Activated naive CD4-positive, alpha-beta T cell treated with anti-CD3 and anti-CD28 coated beads, Interleukin-2, amount 10 ng/mL, durations not matched to agents 7 days and 5 days (primary cell): ENCODE measurements at regions not wholly inside any gene's neighbourhood (a gene's known extent, or its start where the extent isn't known, plus 50 kb on each side); places are given as distances from the start of the nearest gene placed in this dataset.
"Not testable (repeated sequence)": the region's sequence is repeated elsewhere in the genome, so short reads cannot be mapped to it uniquely, and the experiment has no call there.

Experiments
- CTCF ChIA-PET: fragments of 350-600 bp; sonication (Branson Sonifier 250); formaldehyde crosslinking; loops from one replicate; lab custom pipeline; 2021; ENCODE audit warnings: antibody characterized with exemption; lab: Charles Lee
- DNase-seq: peaks from one replicate; pipeline ENCODE4 v3.0.0-alpha.2; 2020
- H3K27ac Mint-ChIP-seq: one replicate; pipeline ENCODE4 v1.8.0; 2021; ENCODE audit warnings: mild to moderate bottlenecking, moderate library complexity, mixed read lengths
- H3K27me3 Mint-ChIP-seq: one replicate; pipeline ENCODE4 v1.8.0; 2021; ENCODE audit warnings: mild to moderate bottlenecking, mixed read lengths
- H3K36me3 Mint-ChIP-seq: one replicate; pipeline ENCODE4 v1.8.0; 2021; ENCODE audit warnings: mixed read lengths
- H3K4me1 Mint-ChIP-seq: one replicate; pipeline ENCODE4 v1.8.0; 2021; ENCODE audit warnings: mixed read lengths
- H3K4me3 Mint-ChIP-seq: one replicate; pipeline ENCODE4 v1.8.0; 2021; ENCODE audit warnings: mild to moderate bottlenecking, moderate library complexity, mixed read lengths
- H3K9me3 Mint-ChIP-seq: one replicate; pipeline ENCODE4 v1.8.0; 2021; ENCODE audit warnings: mixed read lengths

- DNase-seq: no peak
- H3K4me1 Mint-ChIP-seq: peaks cover 6% of the 10 kb centered on the region
- no peak overlapping the region for H3K27ac Mint-ChIP-seq
- no peaks in the 10 kb centered on the region for H3K9me3 Mint-ChIP-seq
- peaks cover 48% of the 10 kb centered on the region for H3K27me3 Mint-ChIP-seq
- no peak overlapping the region for H3K4me3 Mint-ChIP-seq
- H3K36me3 Mint-ChIP-seq: no peaks in the 10 kb centered on the region
- CTCF ChIA-PET: interaction anchor here (2.0 kb wide), 1 partner anchor 1873 kb away, joined by 5 read pairs; no protein-coding TSS in a partner anchor
Measured at GRCh38 chr15:22227411-22228100, 147.2 kb downstream of the OR4M2 start.

DNA sequence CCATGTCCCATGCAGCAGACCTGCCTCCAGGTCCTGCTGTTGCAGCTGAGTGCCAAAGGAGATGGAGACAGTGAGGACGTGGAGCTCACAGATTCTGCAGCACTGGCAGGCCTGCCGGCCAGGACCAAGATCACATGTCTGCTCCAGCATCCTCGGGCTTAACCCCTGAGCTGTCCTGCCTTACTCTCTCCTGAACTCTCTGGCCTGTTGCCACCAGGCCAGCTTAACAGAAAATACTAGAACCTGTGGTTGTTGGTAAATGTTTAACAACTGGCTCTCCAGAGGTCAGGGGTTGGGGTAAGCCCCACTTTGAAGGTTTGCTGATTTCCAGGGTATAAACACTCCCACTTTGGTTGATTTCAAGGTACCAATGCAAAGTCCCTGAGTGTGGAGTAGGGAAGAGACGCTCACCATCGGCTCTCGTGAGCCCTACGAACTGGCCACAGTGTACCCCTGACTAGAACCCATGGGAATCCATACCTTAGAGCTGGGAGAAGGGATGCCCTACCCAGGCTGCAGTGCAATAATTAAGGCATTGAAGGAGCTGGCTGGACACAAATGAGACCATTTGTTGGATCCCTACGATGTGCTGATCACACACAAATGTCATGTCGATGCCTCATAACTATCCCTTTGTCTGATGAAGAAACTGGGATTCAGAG, 147.9 kb downstream of the OR4M2 start:
- Mint-ChIP-seq H3K27ac (no peak overlapping the region), H3K4me1 (peaks cover under 1% of the 10 kb centered on the region), H3K36me3 (no peaks in the 10 kb centered on the region), H3K9me3 (no peaks in the 10 kb centered on the region), H3K4me3 (no peak overlapping the region), H3K27me3 (peaks cover 46% of the 10 kb centered on the region)
- CTCF ChIA-PET: interaction anchor here (2.0 kb wide), 1 partner anchor 1874 kb away, joined by 5 read pairs; no protein-coding TSS in a partner anchor
- no peak for DNase-seq

DNA sequence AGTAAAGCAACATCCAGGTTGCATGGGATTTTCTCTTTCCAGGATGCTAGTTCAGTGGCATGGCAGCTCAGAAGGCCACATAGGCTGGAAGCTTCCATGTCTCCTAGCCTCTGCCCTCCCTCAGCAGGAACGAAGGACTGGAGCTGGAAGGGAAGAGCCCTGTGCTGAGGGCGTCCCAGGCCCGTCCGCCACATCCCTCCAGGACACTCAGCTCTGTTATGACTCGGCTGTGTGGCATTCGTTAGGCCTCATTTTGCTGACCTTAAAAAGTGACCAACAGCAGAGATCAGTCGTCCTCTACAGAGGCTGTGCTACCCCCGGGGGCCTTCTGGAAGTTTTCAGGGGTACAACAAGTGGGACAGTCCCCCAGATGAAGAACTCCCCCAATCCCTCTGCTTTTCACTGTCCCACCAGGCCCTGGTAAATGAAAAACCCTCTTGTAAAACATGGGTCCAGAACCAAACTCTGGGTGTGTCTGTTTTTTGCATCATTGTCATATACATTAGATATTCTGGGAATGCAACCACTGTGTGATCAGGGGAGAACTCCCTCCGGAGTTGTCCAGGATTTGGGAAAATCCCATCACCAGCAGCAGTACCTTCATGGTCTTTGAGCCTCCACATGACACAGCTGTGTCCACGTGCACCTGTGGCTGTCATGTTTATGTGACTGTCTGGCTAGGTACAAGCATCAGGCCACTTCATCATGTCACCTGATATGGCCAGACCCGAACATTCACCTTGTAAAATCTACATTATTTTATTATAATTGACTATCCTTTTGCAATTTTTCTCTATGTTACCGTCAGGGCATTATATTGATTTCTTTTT, 149.9 kb downstream of the OR4M2 start:
- DNase-seq: no peak
- CTCF ChIA-PET: no interaction called here
- no peak overlapping the region for H3K27ac Mint-ChIP-seq
- H3K36me3 Mint-ChIP-seq: no peaks in the 10 kb centered on the region
- H3K9me3 Mint-ChIP-seq: peaks cover 1% of the 10 kb centered on the region
- H3K4me1 Mint-ChIP-seq: no peaks in the 10 kb centered on the region
- H3K4me3 Mint-ChIP-seq: no peak overlapping the region
- H3K27me3 Mint-ChIP-seq: peaks cover 33% of the 10 kb centered on the region

DNA sequence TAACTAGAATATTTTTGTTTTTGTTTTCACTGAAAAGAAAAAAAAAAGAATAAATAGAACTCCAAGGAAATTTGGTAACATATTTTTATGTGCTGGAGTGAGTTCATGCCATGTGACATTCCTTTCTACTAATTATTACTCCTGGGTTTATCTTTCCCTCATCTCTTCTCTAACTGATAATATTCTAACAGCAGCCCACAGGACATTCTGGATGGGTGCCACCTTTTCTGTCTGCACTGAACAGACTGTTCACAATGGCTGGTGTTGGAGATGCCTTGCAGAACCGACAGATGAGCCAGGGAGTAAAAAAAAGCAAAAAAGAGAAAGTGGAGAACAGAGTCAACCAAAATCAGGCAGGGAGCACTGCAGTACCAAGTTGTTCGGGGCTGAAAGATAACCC, 151.3 kb downstream of the OR4M2 start:
- DNase-seq: no peak
- Mint-ChIP-seq H3K4me3 (no peak overlapping the region), H3K4me1 (no peaks in the 10 kb centered on the region), H3K27ac (no peak overlapping the region), H3K36me3 (no peaks in the 10 kb centered on the region), H3K27me3 (peaks cover 27% of the 10 kb centered on the region), H3K9me3 (peaks cover 1% of the 10 kb centered on the region)
- CTCF ChIA-PET: no interaction called here

- DNase-seq: no peak
- Mint-ChIP-seq H3K27me3 (peaks cover 18% of the 10 kb centered on the region), H3K36me3 (no peaks in the 10 kb centered on the region), H3K9me3 (peaks cover 1% of the 10 kb centered on the region), H3K4me3 (no peak overlapping the region), H3K27ac (no peak overlapping the region), H3K4me1 (no peaks in the 10 kb centered on the region)
- CTCF ChIA-PET: no interaction called here
Measured at GRCh38 chr15:22232675-22233074, 152.3 kb downstream of the OR4M2 start.

DNA sequence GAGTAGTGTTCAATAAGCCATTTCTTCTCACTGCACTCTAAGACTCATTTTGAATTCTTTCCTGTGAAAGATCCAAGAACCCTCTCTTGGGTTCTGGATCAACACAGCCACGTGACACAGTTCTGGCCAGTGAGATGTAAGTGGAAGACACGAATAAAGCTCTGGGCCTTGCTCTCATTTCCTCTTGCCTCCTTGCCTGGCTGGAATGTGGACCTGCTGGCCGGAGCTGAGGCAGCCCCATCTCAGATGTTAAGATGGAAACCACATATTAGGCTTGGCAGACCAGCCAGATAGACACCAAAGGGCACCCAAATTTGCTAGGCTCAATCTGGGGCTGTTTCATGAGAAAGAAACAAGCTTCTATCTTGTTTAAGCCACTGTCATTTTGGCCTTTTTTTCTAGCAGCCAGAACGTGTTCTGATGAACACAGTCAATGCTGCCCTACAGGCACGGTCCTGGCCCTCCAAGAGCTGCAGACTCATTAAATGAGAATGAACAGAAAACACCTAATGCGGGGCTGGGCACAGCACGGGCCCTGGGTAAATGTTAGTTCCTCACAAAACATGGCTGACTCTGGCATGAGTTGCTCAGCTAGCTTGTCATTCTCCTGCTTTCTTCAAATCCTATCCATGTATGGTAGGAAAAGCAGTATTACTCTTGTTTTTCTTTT, 155.1 kb downstream of the OR4M2 start:
- not testable (repeated sequence) for H3K4me3 Mint-ChIP-seq, H3K36me3 Mint-ChIP-seq, H3K9me3 Mint-ChIP-seq, H3K27ac Mint-ChIP-seq, DNase-seq, H3K4me1 Mint-ChIP-seq
- CTCF ChIA-PET: interaction anchor here (0.6 to 1.8 kb wide), 2 partner anchors 12 to 1843 kb away, joined by 4 read pairs; no protein-coding TSS in a partner anchor
- peaks cover 17% of the 10 kb centered on the region for H3K27me3 Mint-ChIP-seq

DNA sequence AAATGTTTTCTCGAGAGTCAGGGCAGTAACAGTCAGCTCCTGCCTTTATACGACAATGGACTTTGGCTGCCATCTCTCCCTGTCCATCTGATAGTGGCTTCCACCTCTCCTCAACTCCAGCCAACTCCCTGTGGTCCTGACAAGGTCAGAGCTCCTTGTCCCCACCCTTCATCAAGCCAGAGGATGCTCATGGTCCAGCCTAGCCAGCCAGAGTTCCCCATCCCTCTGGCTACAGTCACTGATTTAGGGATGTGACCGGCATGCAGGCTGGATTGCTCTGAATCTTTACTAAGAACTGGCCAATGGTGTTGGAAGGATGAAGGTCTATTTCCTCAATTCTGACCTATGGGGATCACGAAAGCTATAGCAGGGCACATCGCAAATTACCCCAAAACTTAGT, 156.1 kb downstream of the OR4M2 start:
- no peak overlapping the region for H3K4me3 Mint-ChIP-seq
- H3K27ac Mint-ChIP-seq: no peak overlapping the region
- no peak for DNase-seq
- H3K9me3 Mint-ChIP-seq: peaks cover 1% of the 10 kb centered on the region
- CTCF ChIA-PET: interaction anchor here (1.8 kb wide), 1 partner anchor 13 kb away, joined by 4 read pairs; no protein-coding TSS in a partner anchor
- H3K4me1 Mint-ChIP-seq: no peaks in the 10 kb centered on the region
- no peaks in the 10 kb centered on the region for H3K36me3 Mint-ChIP-seq
- peaks cover 21% of the 10 kb centered on the region for H3K27me3 Mint-ChIP-seq

GRCh38 chr15:22237891-22238275, 157.6 kb downstream of the OR4M2 start:
- no peak for DNase-seq
- CTCF ChIA-PET: no interaction called here
- Mint-ChIP-seq H3K4me1 (no peaks in the 10 kb centered on the region), H3K27me3 (peaks cover 19% of the 10 kb centered on the region), H3K27ac (no peak overlapping the region), H3K9me3 (peaks cover 1% of the 10 kb centered on the region), H3K36me3 (no peaks in the 10 kb centered on the region), H3K4me3 (no peak overlapping the region)

- H3K27ac Mint-ChIP-seq, CTCF ChIA-PET, H3K36me3 Mint-ChIP-seq, DNase-seq, H3K4me1 Mint-ChIP-seq, H3K4me3 Mint-ChIP-seq, H3K9me3 Mint-ChIP-seq: not testable (repeated sequence)
- peaks cover 19% of the 10 kb centered on the region for H3K27me3 Mint-ChIP-seq
Measured at GRCh38 chr15:22238276-22238958, 158.1 kb downstream of the OR4M2 start.

DNA sequence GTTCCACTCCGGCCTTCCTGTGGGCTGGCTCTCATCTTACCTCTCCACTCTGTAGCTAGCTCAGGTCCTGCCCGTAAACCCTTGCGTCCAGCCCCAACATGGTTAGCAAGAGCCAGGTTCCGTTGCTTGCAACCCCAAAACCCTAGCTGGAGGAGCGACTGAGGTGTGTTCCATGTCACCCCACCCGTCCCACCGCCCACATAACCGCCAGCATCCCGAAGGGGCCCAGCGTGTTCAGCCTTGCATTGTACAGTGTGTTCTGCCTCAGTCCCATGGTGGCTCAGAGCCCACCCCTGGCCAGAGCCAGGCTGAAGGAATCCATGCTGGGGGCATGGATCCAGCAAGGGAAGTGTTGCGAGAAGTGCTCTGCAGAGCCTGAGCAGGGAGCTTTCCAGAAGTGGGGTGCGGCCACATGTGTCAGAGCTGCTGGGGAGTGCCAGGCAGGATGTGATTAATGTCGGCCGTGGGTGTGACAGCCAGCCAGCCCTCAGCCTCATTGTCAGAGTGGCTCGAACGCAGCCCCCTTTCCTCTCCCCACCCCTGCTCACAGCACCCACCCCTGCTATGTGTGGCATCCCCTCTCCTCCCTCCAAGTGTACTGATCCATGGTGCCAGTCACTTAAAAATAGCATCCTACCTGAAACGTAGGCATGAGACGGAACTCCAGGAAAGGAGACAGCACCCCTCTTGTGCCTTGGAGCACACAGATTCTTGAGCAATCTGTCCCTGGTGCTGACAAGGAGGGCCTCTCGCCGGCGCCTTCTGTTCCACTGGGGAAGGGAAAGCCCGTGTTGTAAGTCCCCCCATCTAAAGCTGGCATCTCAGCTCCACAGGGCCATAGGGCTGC, 158.9 kb downstream of the OR4M2 start:
- DNase-seq, CTCF ChIA-PET, H3K4me1 Mint-ChIP-seq, H3K36me3 Mint-ChIP-seq, H3K4me3 Mint-ChIP-seq, H3K9me3 Mint-ChIP-seq, H3K27ac Mint-ChIP-seq: not testable (repeated sequence)
- H3K27me3 Mint-ChIP-seq: peaks cover 19% of the 10 kb centered on the region

DNA sequence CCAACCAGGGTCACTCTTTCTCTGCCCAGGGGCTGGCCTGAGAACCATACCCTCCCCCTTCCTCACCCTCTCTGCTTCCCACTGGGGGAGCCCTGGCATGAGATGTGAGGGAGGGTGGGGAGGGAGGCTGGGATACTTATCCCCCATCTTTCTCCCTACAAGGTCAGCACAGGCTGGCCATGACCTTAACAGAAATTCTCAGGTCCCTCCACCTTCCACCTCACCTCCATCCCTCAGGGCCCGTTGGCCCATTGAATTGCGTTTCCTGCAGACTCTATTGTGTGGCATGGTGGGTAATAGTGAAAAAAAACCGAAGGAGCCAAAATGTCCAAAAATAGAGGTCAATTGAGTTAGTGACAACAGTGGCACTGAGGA, 159.5 kb downstream of the OR4M2 start:
- H3K9me3 Mint-ChIP-seq: no peaks in the 10 kb centered on the region
- H3K27ac Mint-ChIP-seq: no peak overlapping the region
- peaks cover 19% of the 10 kb centered on the region for H3K27me3 Mint-ChIP-seq
- DNase-seq: no peak
- H3K4me3 Mint-ChIP-seq: no peak overlapping the region
- CTCF ChIA-PET: no interaction called here
- H3K36me3 Mint-ChIP-seq: no peaks in the 10 kb centered on the region
- H3K4me1 Mint-ChIP-seq: no peaks in the 10 kb centered on the region

GRCh38 chr15:22240403-22240802, 160.1 kb downstream of the OR4M2 start:
- CTCF ChIA-PET: no interaction called here

GRCh38 chr15:22240986-22241385, 160.7 kb downstream of the OR4M2 start:
- Mint-ChIP-seq H3K27me3 (peaks cover 20% of the 10 kb centered on the region), H3K27ac (no peak overlapping the region), H3K9me3 (no peaks in the 10 kb centered on the region), H3K36me3 (no peaks in the 10 kb centered on the region), H3K4me3 (no peak overlapping the region), H3K4me1 (no peaks in the 10 kb centered on the region)
- DNase-seq: no peak
- CTCF ChIA-PET: no interaction called here

More at GRCh38 chr15:22240403-22240802, 160.1 kb downstream of the OR4M2 start:
- H3K36me3 Mint-ChIP-seq: no peaks in the 10 kb centered on the region
- H3K4me1 Mint-ChIP-seq: no peaks in the 10 kb centered on the region
- no peak overlapping the region for H3K4me3 Mint-ChIP-seq
- peaks cover 19% of the 10 kb centered on the region for H3K27me3 Mint-ChIP-seq
- H3K9me3 Mint-ChIP-seq: no peaks in the 10 kb centered on the region
- no peak for DNase-seq
- no peak overlapping the region for H3K27ac Mint-ChIP-seq
